NCI-H1417 (cell line): ENCODE measurements at regions not wholly inside any gene's neighbourhood (a gene's known extent, or its start where the extent isn't known, plus 50 kb on each side); places are given as distances from the start of the nearest gene placed in this dataset.
"Not testable (repeated sequence)": the region's sequence is repeated elsewhere in the genome, so short reads cannot be mapped to it uniquely, and the experiment has no call there.

Source experiments
- DNase-seq, 3 experiments: peaks; one replicate each; lab custom pipeline; 2025; lab: John Stamatoyannopoulos, UW

GRCh38 chr7:50854831-50855230, 72.1 kb upstream of the GRB10 start:
- DNase-seq, result no peak

DNA sequence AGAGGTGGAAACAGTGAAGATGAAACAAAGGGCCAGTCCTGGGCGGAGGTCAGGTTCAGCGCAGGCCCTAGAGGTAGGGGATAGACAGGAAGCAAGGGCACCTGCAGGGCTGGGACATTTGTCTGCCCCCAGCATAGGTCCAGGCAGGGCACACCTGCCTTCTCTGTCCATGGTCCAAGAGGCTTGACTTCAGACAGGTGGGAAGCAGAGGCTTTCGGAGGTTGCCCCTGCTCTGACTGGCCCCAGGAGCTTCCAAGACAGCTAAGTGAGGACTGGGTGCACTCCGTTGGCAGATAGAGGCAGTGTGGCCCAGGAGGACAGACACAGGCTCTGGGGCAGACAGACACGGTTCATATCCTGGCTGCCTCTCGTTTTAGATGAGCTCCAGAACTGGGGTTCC, 71.6 kb upstream of the GRB10 start:
- DNase-seq, result no peak

- DNase-seq, result no peak
Measured at GRCh38 chr7:50853311-50853710, 70.6 kb upstream of the GRB10 start.

- DNase-seq, result no peak
Measured at GRCh38 chr7:50852901-50853300, 70.2 kb upstream of the GRB10 start.

DNA sequence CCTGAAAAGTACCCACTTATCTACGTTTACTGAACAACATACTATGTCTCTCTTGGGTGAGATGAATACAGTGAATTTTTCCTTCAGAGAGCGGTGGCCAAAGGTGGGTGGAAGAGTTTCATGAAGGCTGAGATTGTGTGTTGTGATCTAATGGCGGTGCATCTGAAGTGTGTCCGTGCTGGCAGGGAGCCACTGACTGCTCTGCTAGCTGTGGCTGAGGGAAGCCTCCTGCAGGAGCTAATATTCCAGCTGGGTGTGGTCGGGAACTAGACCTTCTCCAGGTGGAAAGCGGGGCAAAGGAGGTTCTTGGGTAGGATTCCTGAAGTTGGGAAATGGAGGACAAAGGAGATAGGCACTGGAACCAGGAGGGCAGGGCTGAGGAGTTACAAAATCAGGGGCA, 69.2 kb upstream of the GRB10 start:
- DNase-seq, result no peak

DNA sequence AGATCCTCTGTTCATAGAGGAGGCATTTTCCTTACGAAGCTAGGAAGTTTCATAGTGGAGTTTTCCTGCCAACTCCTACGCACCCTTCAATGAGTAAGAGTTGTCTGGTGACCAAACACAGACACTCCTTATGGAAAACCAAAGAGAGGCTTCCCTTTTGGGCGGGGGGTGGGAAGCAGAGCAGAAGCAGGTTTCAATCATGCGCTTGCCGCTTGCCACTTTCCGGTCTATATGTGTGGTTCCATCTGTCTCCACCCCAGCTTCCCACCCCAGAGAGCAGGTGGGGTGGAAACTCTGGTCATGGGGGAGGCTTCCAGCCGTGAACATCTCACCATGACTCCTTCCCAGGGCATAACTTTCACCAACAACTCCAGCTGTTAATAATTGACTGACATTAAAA, 68.8 kb upstream of the GRB10 start:
- no peak for DNase-seq

GRCh38 chr7:50849991-50850390, 67.3 kb upstream of the GRB10 start:
- DNase-seq, result no peak

DNA sequence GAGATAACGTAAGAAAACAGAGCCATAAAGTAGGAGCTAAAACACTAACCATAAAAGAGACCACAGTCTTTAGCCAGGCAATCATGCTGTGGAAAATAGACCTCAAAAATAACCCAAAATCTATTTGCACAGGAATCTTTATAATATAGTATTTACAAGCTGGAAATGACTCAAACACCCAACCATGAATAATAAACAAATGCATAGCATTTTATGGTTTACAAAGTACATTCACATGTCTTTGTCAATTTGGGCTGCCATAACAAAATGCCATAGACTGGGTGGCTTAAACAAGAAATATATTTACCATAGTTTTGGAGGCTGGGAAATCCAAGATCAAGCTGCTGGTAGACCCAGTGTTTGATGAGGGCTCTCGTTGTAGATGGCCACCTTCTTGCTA, 65.5 kb upstream of the GRB10 start:
- no peak for DNase-seq

GRCh38 chr7:50844861-50845260, 62.2 kb upstream of the GRB10 start:
- DNase-seq, result not testable (repeated sequence)

- DNase-seq, result no peak
Measured at GRCh38 chr7:50842041-50842440, 59.3 kb upstream of the GRB10 start.

GRCh38 chr7:50838675-50839377, 56.1 kb upstream of the GRB10 start:
- DNase-seq, result no peak

DNA sequence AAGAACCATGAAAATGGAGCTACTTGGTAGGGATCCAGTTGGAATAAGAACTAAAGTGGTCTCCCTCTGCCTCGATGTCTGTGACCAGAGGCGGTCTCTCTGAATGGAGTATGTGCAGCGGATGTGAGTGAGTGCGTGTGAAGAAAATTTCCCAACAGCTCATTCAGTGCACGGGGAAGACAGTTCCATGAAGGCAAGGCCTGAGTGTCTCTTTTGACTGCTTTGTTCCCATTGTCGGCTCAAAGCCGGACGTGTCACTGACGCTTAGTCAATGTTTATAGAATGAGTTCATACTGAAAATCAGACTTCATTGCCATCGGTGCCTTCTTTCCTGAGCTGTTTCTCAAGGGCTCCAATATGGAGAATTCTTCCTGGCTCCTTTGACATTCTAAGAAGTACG, 55.3 kb upstream of the GRB10 start:
- DNase-seq, result no peak

- DNase-seq, result no peak
Measured at GRCh38 chr7:50836646-50837045, 54.0 kb upstream of the GRB10 start.

DNA sequence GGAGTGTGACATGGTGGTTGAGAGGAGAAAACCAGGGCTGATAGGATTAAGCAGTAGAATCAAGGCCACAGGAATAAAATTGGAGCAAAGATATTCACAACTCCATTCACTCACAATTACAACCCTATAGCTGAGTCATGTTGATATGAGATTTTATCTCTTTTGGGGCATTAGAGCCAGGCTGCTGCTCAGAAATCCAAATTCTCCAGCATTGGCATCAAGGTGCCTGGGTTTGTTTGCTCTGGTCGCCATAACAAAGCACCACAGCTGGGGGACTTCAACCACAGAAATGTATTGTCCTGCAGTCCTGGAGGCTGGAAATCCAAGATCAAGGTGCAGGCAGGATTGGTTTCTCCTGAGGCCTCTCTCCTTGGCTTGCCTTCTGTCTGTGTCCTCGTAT, 52.5 kb upstream of the GRB10 start:
- no peak for DNase-seq

DNA sequence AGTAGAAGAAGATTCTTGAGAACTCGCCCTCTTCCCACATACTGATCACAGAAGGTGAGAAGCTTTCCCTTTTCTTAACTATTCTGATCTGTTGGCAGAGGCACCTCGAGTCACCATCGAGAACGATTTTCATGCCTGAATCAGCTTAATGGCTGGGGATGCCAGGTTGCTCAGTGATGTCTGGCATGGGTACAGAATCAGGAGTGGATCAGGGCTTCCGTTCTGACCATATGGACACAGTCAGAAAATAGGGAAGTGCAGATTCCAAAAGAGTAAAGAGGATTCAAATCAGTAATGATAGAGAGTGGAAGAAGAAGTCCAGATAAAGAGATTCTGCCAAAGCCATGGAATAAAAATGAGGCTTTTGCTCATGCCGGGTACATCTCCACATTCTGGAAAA, 52.0 kb upstream of the GRB10 start:
- DNase-seq, result no peak

- DNase-seq, result no peak
Measured at GRCh38 chr7:50834031-50834535, 51.4 kb upstream of the GRB10 start.

GRCh38 chr7:50832744-50833143, 50.0 kb upstream of the GRB10 start:
- no peak for DNase-seq
